ENCODE measurements at regions not wholly inside any gene's neighbourhood (a gene's known extent, or its start where the extent isn't known, plus 50 kb on each side); places are given as distances from the start of the nearest gene placed in this dataset.

GRCh38 chr13:50714891-50715290 is 128.6 kb downstream of the DLEU7 start:
- no peak for TF ChIP-seq POLR2A (IDR thresholded peaks at IDR 0.05)
- no peak for TF ChIP-seq EP300 (IDR thresholded peaks at IDR 0.05; ENCODE audit: low read depth)
- in situ Hi-C loops (cut with MboI; ENCODE audit: low pct_ligation_motif_present in 1 of 4, low pct_unique_long_range_greater_than_20kb in 1 of 4, low sequenced_read_pairs in 3 of 4): no loop called here

GRCh38 chr13:50715402-50716146 is 127.9 kb downstream of the DLEU7 start:
- peak; percentile 23 for DNase-seq
- Histone ChIP-seq H3K9me3 (no peaks in the 10 kb centered on the region), H3K36me3 (no peaks in the 10 kb centered on the region), H3K4me3 (no peak overlapping the region), H3K27ac (peak overlapping the region in 1 of 4 donors; percentile 17), H3K27me3 (no peaks in the 10 kb centered on the region), H3K4me1 (peaks cover 0 to 16% (median 0%) of the 10 kb centered on the region in 4 donors)
- in situ Hi-C loops (cut with MboI; ENCODE audit: low pct_ligation_motif_present in 1 of 4, low pct_unique_long_range_greater_than_20kb in 1 of 4, low sequenced_read_pairs in 3 of 4): no loop called here
- intact Hi-C loops (cut with DNase I; ENCODE audit: low total_unique reads): no loop called here
- TF ChIP-seq POLR2AphosphoS5 (IDR thresholded peaks at IDR 0.05): peak in 1 of 3 donors; percentile 8
- TF ChIP-seq, protein P1, sequence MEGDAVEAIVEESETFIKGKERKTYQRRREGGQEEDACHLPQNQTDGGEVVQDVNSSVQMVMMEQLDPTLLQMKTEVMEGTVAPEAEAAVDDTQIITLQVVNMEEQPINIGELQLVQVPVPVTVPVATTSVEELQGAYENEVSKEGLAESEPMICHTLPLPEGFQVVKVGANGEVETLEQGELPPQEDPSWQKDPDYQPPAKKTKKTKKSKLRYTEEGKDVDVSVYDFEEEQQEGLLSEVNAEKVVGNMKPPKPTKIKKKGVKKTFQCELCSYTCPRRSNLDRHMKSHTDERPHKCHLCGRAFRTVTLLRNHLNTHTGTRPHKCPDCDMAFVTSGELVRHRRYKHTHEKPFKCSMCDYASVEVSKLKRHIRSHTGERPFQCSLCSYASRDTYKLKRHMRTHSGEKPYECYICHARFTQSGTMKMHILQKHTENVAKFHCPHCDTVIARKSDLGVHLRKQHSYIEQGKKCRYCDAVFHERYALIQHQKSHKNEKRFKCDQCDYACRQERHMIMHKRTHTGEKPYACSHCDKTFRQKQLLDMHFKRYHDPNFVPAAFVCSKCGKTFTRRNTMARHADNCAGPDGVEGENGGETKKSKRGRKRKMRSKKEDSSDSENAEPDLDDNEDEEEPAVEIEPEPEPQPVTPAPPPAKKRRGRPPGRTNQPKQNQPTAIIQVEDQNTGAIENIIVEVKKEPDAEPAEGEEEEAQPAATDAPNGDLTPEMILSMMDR (IDR thresholded peaks at IDR 0.05): no peak
- WGBS, 2 donors (ENCODE audit: low coverage in 1 of 2): 93 to 95% methylated on average over 7 to 14 of the region's 14 CpGs

More at GRCh38 chr13:50714891-50715290, 128.6 kb downstream of the DLEU7 start:
- Histone ChIP-seq H3K9me3 (no peaks in the 10 kb centered on the region), H3K36me3 (no peaks in the 10 kb centered on the region), H3K4me1 (peaks cover 0 to 16% (median 0%) of the 10 kb centered on the region in 4 donors), H3K27ac (peak overlapping the region in 2 of 4 donors; percentile 13 to 15), H3K27me3 (no peaks in the 10 kb centered on the region), H3K4me3 (no peak overlapping the region)
- intact Hi-C loops (cut with DNase I; ENCODE audit: low total_unique reads): no loop called here
- no peak for DNase-seq
- 94 to 100% methylated on average over 6 to 12 of the region's 12 CpGs for WGBS, 2 donors (ENCODE audit: low coverage in 1 of 2)

GRCh38 chr13:50720861-50721671 is 122.4 kb downstream of the DLEU7 start:
- H3K9me3 ChIP-seq: no peaks in the 10 kb centered on the region
- WGBS, 2 donors (ENCODE audit: low coverage in 1 of 2): 87 to 97% methylated on average over 4 to 8 of the region's 8 CpGs
- H3K4me3 ChIP-seq: no peak overlapping the region
- intact Hi-C loops (cut with DNase I; ENCODE audit: low total_unique reads): no loop called here
- in situ Hi-C loops (cut with MboI; ENCODE audit: low pct_ligation_motif_present in 1 of 4, low pct_unique_long_range_greater_than_20kb in 1 of 4, low sequenced_read_pairs in 3 of 4): no loop called here
- H3K4me1 ChIP-seq: no peaks in the 10 kb centered on the region
- no peak for DNase-seq
- no peak overlapping the region for H3K27ac ChIP-seq
- no peaks in the 10 kb centered on the region for H3K27me3 ChIP-seq
- TF ChIP-seq POLR2AphosphoS5 (IDR thresholded peaks at IDR 0.05) (no peak), EP300 (IDR thresholded peaks at IDR 0.05; ENCODE audit: low read depth) (no peak), POLR2A (IDR thresholded peaks at IDR 0.05) (no peak)
- TF ChIP-seq, protein P1 (IDR thresholded peaks at IDR 0.05): no peak
- no peaks in the 10 kb centered on the region for H3K36me3 ChIP-seq

- TF ChIP-seq EP300 (IDR thresholded peaks at IDR 0.05; ENCODE audit: low read depth): no peak
- TF ChIP-seq, protein P1 (IDR thresholded peaks at IDR 0.05): no peak
- TF ChIP-seq POLR2AphosphoS5 (IDR thresholded peaks at IDR 0.05): no peak
- TF ChIP-seq POLR2A (IDR thresholded peaks at IDR 0.05): no peak
- in situ Hi-C loops (cut with MboI; ENCODE audit: low pct_ligation_motif_present in 1 of 4, low pct_unique_long_range_greater_than_20kb in 1 of 4, low sequenced_read_pairs in 3 of 4) (no loop called here), intact Hi-C loops (cut with DNase I; ENCODE audit: low total_unique reads) (no loop called here)
- Histone ChIP-seq H3K27me3 (no peaks in the 10 kb centered on the region), H3K9me3 (no peaks in the 10 kb centered on the region), H3K4me1 (no peaks in the 10 kb centered on the region), H3K4me3 (no peak overlapping the region), H3K27ac (no peak overlapping the region), H3K36me3 (no peaks in the 10 kb centered on the region)
- no peak for DNase-seq
- 89 to 94% methylated on average over 1 of the region's 1 CpG for WGBS, 2 donors (ENCODE audit: low coverage in 1 of 2)
Observed at GRCh38 chr13:50721672-50721992, 121.9 kb downstream of the DLEU7 start.

Measured in transverse colon (tissue), 4 donors.